HCT116 (cell line): ENCODE measurements at regions not wholly inside any gene's neighbourhood (a gene's known extent, or its start where the extent isn't known, plus 50 kb on each side); places are given as distances from the start of the nearest gene placed in this dataset.

ENCODE experiments used
- ATAC-seq: fragments of 200-7000 bp; cut with Tn5 transposase; 2 replicates; pipeline ENCODE4 v1.9.1; 2020; ENCODE audit warnings: mild to moderate bottlenecking, moderate library complexity
- BruUV-seq: library from RNA; stranded (reverse); fragments of 400-500 nt; replicated peaks from 2 replicates; lab custom pipeline; 2021; lab: Mats Ljungman, UMichigan
- CTCF ChIA-PET: fragments of 300-600 bp; sonication (Branson Sonifier 250); formaldehyde crosslinking; loops from one replicate; lab custom pipeline; 2021; ENCODE audit warnings: antibody characterized with exemption; lab: Charles Lee
- POLR2A ChIA-PET: fragments of 300-600, 350-600 bp; sonication (Branson Sonifier 250); formaldehyde crosslinking; loops from one replicate; lab custom pipeline; 2021; ENCODE audit warnings: antibody characterized with exemption; lab: Charles Lee
- RAD21 ChIA-PET, 2 experiments: fragments of 300-600 bp; sonication (Branson Sonifier 250); formaldehyde crosslinking; loops; one replicate each; lab custom pipeline; 2023; ENCODE audit warnings: low total read pairs in 2 of 2; ENCODE audit not compliant: uncharacterized antibody in 2 of 2, unreplicated experiment in 2 of 2, low non-redundant PET in 1 of 2; lab: Charles Lee
- DNase-seq: peaks from one replicate; pipeline ENCODE4 v3.0.0-alpha.2; 2010; ENCODE audit warnings: low read depth, low spot score
- H2AFZ ChIP-seq: fragments of 200-600 bp; shearing (Covaris generic), sonication (generic); 2 replicates; pipeline ENCODE4 v1.6.1; 2017; ENCODE audit warnings: low read depth, mixed run types, mixed read lengths, antibody characterized with exemption, low read length; ENCODE audit not compliant: poor library complexity, severe bottlenecking
- H3K27ac ChIP-seq: 2 replicates; pipeline ENCODE4 v1.5.1; 2012; ENCODE audit warnings: low read depth, low read length
- H3K27me3 ChIP-seq: fragments of 200-600 bp; sonication (generic); 2 replicates; pipeline ENCODE4 v1.6.1; 2016; ENCODE audit warnings: mixed run types, low read length, mixed read lengths; ENCODE audit not compliant: insufficient read depth
- H3K36me3 ChIP-seq, 2 experiments: fragments of 200-500 bp in 1 of 2; fragments of 200-600 bp in 1 of 2; sonication (Bioruptor generic) in 1 of 2; sonication (generic) in 1 of 2; 2 replicates each; pipeline versions ENCODE4 v1.5.1 to v1.6.1; 2014 to 2016; ENCODE audit warnings: low read length in 2 of 2, inconsistent platforms in 1 of 2, mixed read lengths in 1 of 2, mixed run types in 1 of 2; ENCODE audit not compliant: insufficient read depth in 2 of 2, control insufficient read depth in 1 of 2
- H3K4me1 ChIP-seq, 2 experiments: fragments of 200-600 bp in 1 of 2; sonication (generic) in 1 of 2; 2 replicates each; pipeline versions ENCODE4 v1.5.1 to v1.6.1; 2012 to 2017; ENCODE audit warnings: low read length in 2 of 2, inconsistent platforms in 1 of 2, mild to moderate bottlenecking in 1 of 2, mixed read lengths in 1 of 2, mixed run types in 1 of 2, moderate library complexity in 1 of 2; ENCODE audit not compliant: insufficient read depth in 2 of 2, control insufficient read depth in 1 of 2
- H3K4me2 ChIP-seq: fragments of 200-600 bp; sonication (generic); 2 replicates; pipeline ENCODE4 v1.6.1; 2017; ENCODE audit warnings: mixed run types, low read length, mixed read lengths
- H3K4me3 ChIP-seq, 2 experiments: fragments of 200-600 bp in 1 of 2; sonication (generic) in 1 of 2; replicated peaks in 1 of 2; 2 replicates each; pipeline ENCODE4 v1.5.1; 2011 to 2016; ENCODE audit warnings: low read length in 2 of 2, control low read depth in 1 of 2, low read depth in 1 of 2, mild to moderate bottlenecking in 1 of 2, mixed read lengths in 1 of 2, mixed run types in 1 of 2
- H3K79me2 ChIP-seq: fragments of 200-600 bp; sonication (generic); 2 replicates; pipeline ENCODE4 v1.6.1; 2017; ENCODE audit warnings: mild to moderate bottlenecking, mixed run types, low read length, moderate library complexity, mixed read lengths; ENCODE audit not compliant: insufficient read depth
- H3K9ac ChIP-seq: fragments of 200-600 bp; sonication (generic); 2 replicates; pipeline ENCODE4 v1.6.1; 2016; ENCODE audit warnings: low read length, mixed read lengths
- H3K9me2 ChIP-seq: fragments of 200-600 bp; sonication (generic), shearing (Covaris generic); 2 replicates; pipeline ENCODE4 v1.6.1; 2017; ENCODE audit warnings: mixed run types, mild to moderate bottlenecking, moderate library complexity; ENCODE audit not compliant: insufficient read depth
- H3K9me3 ChIP-seq, 2 experiments: fragments of 200-500 bp in 1 of 2; fragments of 200-600 bp in 1 of 2; sonication (Bioruptor generic) in 1 of 2; sonication (generic) in 1 of 2; 2 replicates each; pipeline ENCODE4 v1.6.1; 2014 to 2017; ENCODE audit warnings: low read length in 2 of 2, mixed read lengths in 2 of 2, inconsistent platforms in 1 of 2, low read depth in 1 of 2, mild to moderate bottlenecking in 1 of 2, mixed run types in 1 of 2, moderate library complexity in 1 of 2; ENCODE audit not compliant: control insufficient read depth in 1 of 2, insufficient read depth in 1 of 2
- H4K20me1 ChIP-seq: fragments of 200-600 bp; sonication (generic), shearing (Covaris generic); 2 replicates; pipeline ENCODE4 v1.6.1; 2017; ENCODE audit warnings: mixed run types, mild to moderate bottlenecking, moderate library complexity; ENCODE audit not compliant: insufficient read depth
- ELF1 ChIP-seq: IDR thresholded peaks from 2 replicates; pipeline ENCODE4 v1.6.1; 2012; ENCODE audit warnings: low read depth, borderline replicate concordance
- EZH2phosphoT487 ChIP-seq: fragments of 200-600 bp; IDR thresholded peaks from 2 replicates; pipeline ENCODE4 v1.6.1; 2018; ENCODE audit warnings: antibody characterized with exemption, borderline replicate concordance
- JUND ChIP-seq: IDR thresholded peaks from 2 replicates; pipeline ENCODE4 v1.6.1; 2012
- POLR2A ChIP-seq: IDR thresholded peaks from 2 replicates; pipeline ENCODE4 v1.7.0; 2011; ENCODE audit warnings: borderline replicate concordance; ENCODE audit not compliant: insufficient read depth, insufficient read length; ENCODE audit errors: extremely low read depth
- intact Hi-C: fragments of 100-400 bp; cut with micrococcal nuclease; formaldehyde crosslinking; loops from 2 replicates; pipeline ENCODE4 v1.10.0; 2022
- TF ChIP-seq, protein P1 (sequence below): IDR thresholded peaks from 2 replicates; pipeline ENCODE4 v1.6.1; 2011; ENCODE audit warnings: mild to moderate bottlenecking, low read length, moderate library complexity; ENCODE audit not compliant: insufficient replicate concordance; ENCODE audit errors: extremely low read depth
- TF ChIP-seq, protein P2 (sequence below), 3 experiments: fragments of 200-600 bp in 1 of 3; sonication (generic) in 1 of 3; IDR thresholded peaks in 2 of 3; conservative IDR thresholded peaks in 1 of 3; 2 replicates each; pipeline ENCODE4 v1.5.1; 2012 to 2017; ENCODE audit warnings: low read depth in 2 of 3, low read length in 2 of 3, antibody characterized with exemption in 1 of 3, borderline replicate concordance in 1 of 3, control low read depth in 1 of 3, mild to moderate bottlenecking in 1 of 3, mixed read lengths in 1 of 3, mixed run types in 1 of 3, moderate library complexity in 1 of 3; ENCODE audit not compliant: insufficient read depth in 1 of 3

DNA sequence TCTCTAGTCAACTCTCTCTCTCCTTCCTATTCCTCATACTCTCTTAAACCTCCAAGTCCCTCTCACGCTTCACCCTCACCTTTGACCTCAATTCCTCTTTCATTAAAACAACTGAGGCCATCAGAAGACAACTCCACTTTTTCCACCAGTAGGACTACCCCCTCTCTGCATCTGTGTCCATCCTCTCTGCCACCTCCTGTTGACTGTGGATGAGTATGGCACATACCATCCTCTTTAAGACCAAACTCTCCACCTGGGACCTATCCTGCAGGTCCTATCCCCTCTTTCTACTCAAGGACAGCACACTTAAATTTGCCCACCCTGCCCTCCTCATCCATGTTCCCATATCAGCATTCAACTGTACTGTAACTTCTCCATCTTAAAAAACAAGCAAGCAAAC, 89.2 kb downstream of the FOXD1 start:
- intact Hi-C loops, result no loop called here
- Histone ChIP-seq H3K79me2 (no peaks in the 10 kb centered on the region), H3K27me3 (no peaks in the 10 kb centered on the region), H3K4me1 (no peaks in the 10 kb centered on the region), H3K4me3 (no peak overlapping the region), H3K9me2 (no peaks in the 10 kb centered on the region; the same call in 1 of the 2 replicates), H3K36me3 (no peaks in the 10 kb centered on the region), H3K9me3 (no peaks in the 10 kb centered on the region), H4K20me1 (no peaks in the 10 kb centered on the region), H2AFZ (no peak overlapping the region), H3K9ac (no peak overlapping the region), H3K27ac (no peak overlapping the region), H3K4me2 (no peak overlapping the region)
- ChIA-PET POLR2A (no interaction called here), CTCF (no interaction called here), RAD21 (no interaction called here)
- BruUV-seq, result no TSS peak
- no peak for DNase-seq
- TF ChIP-seq, protein P1, sequence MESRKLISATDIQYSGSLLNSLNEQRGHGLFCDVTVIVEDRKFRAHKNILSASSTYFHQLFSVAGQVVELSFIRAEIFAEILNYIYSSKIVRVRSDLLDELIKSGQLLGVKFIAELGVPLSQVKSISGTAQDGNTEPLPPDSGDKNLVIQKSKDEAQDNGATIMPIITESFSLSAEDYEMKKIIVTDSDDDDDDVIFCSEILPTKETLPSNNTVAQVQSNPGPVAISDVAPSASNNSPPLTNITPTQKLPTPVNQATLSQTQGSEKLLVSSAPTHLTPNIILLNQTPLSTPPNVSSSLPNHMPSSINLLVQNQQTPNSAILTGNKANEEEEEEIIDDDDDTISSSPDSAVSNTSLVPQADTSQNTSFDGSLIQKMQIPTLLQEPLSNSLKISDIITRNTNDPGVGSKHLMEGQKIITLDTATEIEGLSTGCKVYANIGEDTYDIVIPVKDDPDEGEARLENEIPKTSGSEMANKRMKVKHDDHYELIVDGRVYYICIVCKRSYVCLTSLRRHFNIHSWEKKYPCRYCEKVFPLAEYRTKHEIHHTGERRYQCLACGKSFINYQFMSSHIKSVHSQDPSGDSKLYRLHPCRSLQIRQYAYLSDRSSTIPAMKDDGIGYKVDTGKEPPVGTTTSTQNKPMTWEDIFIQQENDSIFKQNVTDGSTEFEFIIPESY, result no peak
- TF ChIP-seq EZH2phosphoT487 (no peak), JUND (no peak), ELF1 (no peak), POLR2A (no peak)
- TF ChIP-seq, protein P2, sequence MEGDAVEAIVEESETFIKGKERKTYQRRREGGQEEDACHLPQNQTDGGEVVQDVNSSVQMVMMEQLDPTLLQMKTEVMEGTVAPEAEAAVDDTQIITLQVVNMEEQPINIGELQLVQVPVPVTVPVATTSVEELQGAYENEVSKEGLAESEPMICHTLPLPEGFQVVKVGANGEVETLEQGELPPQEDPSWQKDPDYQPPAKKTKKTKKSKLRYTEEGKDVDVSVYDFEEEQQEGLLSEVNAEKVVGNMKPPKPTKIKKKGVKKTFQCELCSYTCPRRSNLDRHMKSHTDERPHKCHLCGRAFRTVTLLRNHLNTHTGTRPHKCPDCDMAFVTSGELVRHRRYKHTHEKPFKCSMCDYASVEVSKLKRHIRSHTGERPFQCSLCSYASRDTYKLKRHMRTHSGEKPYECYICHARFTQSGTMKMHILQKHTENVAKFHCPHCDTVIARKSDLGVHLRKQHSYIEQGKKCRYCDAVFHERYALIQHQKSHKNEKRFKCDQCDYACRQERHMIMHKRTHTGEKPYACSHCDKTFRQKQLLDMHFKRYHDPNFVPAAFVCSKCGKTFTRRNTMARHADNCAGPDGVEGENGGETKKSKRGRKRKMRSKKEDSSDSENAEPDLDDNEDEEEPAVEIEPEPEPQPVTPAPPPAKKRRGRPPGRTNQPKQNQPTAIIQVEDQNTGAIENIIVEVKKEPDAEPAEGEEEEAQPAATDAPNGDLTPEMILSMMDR (IDR thresholded peaks at IDR 0.05 in 2 of 3, conservative IDR thresholded peaks at IDR 0.05 in 1 of 3; ENCODE audit: borderline replicate concordance in 1 of 3, insufficient read depth in 1 of 3, low read depth in 2 of 3, low read length in 2 of 3), result 0 out of 6 replicates have a peak, but pooled peaks of 1 of the 3 experiments have one; percentile 22
- ATAC-seq, result peak; percentile 57
